Smooth muscle cell of the brain vasculature (primary cell): ENCODE measurements at regions not wholly inside any gene's neighbourhood (a gene's known extent, or its start where the extent isn't known, plus 50 kb on each side); places are given as distances from the start of the nearest gene placed in this dataset.
A peak's percentile ranks its signal among the peaks of the same experiment; 100 is the strongest.

Experiments
- DNase-seq: peaks from one replicate; pipeline ENCODE4 v3.0.0-alpha.2; 2012; ENCODE audit warnings: low read depth, low spot score

- no peak for DNase-seq
Observed at GRCh38 chr6:159118924-159119323, 50.3 kb upstream of the FNDC1 start.

- no peak for DNase-seq
Observed at GRCh38 chr6:159117563-159117962, 51.6 kb upstream of the FNDC1 start.

DNA sequence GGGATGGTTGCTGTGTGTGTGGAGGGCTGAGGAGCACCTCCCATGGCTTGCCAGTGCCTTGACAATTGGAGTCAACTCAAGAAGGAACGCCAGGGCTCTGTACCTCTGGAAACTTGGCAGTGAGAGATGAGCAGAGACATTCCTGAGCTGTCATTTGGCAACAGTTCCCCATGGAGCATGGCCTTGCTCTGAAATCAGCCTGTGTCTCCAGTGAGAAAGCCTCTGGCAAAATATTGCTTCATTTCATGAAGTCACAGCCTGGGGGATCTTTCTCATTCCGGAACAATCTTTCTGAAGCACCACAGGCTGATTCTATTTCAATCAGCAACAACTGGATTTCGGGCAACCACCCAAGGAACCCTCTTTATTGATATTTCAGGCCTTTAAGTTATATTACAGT, 52.2 kb upstream of the FNDC1 start:
- no peak for DNase-seq

DNA sequence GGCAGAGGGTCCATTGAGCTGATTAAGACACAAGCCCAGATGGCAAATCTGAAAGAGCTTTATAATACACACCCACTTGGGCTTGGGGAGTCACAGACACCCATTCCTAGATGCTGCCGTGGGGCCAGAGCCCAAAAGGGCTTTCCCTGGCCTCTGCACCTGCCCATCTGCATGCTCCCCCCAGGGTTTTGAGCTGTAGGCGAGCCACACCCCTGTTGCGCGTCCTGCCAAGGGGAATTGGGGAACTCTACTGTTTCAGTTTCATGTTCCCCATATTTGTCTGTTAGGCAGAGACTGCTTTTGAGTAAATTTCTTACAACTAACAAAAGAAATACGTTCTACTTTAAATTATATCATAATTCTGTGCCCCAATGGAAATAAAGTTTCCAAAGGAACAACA, 52.9 kb upstream of the FNDC1 start:
- no peak for DNase-seq

DNA sequence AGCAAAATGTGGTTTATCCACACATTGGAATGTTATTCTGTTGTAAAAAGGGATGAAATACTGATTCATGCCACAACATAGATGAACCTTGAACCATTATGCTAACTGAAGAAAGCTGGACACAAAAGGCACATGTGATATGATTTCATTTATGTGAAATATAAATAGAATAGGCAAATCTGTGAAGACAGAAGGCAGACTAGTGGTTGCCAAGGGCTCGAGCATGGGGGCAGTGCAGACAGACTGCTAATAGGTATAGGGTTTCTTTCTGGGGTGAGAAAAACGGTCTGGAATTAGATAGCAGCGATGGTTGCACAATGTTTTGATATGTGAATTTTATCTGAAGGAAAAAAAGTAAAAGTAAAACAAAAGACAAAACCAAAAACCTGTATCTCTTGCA, 54.6 kb upstream of the FNDC1 start:
- DNase-seq = no peak

DNA sequence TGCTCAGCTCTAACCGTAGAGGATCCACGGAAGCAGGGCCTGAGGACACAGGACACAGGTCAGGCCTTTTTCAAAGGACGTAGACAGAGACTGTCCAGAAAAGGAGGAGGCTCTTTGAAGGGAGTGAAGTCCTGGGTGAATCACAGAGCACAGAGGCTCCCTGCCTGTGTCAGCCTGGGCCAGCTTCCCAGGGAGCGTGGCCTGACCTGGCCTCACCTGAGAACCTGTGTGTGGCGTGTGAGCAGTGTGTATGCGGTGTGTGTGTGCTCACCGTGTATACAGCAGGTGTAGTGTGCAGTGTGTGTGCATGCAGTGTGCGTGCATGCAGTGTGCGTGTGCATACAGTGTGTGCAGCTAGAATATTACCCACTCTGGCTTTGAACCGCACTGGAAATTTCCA, 56.0 kb upstream of the FNDC1 start:
- DNase-seq = no peak

DNA sequence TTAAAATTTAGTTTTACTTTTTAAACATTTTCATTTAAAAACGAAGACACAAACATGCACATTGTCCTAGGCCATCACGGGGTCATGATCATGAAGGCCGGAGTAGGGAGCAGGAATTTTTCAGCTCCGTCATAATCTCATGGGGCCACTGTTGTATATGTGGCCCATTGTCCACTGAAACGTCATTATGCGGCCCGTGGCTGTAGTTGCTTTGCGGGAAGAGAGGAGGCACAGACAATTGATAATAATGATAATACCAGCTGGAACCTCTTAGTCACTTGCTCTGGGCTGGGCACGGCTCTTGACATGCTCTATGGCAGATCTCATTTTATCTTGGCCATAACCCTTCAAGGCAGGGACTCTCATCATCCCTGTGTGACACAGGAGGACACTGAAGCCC, 56.5 kb upstream of the FNDC1 start:
- DNase-seq = no peak

DNA sequence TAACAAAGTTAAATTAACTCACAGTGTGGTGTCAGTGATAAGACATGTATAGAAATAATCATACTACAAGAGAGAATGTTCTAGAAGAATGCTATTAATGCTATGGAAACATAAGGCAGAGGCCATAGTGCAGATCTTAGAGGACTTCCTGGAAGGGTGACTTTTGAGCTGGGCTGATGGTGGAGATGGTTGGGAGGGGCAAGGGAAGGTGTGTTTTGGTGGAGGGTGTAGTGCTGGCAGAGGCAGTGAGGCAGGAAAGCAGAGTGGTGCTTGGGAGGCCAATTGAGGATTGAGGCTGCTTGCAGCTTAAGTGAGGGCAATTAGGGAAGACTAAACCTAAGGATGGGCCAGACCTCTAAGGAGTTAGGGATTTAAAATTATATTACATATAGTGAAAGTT, 58.5 kb upstream of the FNDC1 start:
- DNase-seq = no peak

GRCh38 chr6:159110013-159110412, 59.2 kb upstream of the FNDC1 start:
- DNase-seq = peak; percentile 15

DNA sequence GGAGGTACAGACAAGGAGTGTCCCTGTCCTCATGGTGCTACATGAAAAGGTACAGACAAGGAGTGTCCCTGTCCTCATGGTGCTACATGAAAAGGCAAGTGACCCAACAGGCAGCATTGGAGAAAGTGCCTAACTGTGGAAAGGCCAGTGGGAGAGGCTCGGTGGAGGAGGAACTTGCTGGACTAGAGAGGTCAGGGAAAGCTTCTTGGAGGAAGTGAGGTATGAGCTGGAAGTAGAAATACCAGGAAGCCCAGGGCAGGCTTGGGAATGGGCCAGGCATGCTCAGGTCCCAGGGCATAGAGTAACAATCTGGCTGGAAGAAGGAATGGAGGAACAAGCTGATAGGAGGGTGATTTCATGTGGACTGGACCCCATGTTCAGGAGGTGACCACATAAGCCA, 59.8 kb upstream of the FNDC1 start:
- DNase-seq = no peak

DNA sequence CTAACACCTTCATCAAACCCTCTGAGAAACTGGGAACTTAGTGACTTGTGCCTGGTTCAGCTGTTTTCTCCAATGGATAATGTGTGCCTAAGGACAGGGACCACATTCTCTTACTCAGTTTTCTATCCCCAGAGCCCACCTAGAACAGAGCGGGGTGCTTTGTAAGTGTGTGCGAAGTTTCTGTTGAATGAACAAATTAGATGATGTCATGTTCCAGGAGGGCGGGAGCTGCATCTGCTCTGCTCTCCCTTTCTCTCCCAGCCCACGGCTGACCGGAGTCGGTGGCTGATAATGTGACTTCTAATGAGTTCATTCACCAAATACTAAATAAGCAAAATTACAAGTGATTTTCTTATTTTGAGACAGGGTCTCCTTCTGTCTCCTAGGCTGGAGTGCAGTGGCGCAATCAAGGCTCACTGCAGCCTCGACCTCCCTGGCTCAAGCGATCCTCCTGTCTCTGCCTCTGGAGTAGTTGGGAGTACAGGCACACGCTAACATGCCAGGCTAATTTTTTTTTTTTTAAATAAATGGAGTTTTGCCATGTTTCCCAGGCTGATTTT, 60.7 kb upstream of the FNDC1 start:
- no peak for DNase-seq

GRCh38 chr6:159107451-159108260, 61.5 kb upstream of the FNDC1 start:
- DNase-seq = no peak

DNA sequence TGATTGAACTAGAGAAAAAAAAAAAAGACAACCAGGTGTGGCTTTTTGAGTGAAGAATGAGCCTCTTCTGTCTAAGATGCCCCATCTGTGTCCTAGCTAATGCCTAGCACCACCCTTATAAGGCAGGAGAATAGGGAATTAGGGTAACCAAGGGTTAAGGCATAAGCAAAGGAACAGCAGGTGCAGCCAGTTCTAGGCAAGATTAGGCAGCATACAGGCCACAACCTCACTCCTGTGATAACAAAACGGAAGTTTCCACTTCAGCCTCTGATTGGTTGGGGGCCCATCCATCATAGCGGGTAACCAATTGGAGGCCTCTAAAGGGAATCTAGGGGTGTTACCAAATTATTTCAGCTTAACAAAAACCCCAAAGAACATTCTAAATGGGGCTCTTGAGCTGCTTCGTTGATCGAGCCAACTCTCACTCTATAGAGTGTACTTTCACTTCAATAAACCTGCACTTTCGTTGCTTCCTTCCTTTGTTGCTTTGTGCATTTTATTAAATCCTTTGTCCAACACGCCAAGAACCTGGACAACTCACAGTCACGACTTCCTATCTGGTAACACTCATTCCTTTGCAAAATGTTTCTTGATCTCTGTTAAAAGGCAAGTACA, 61.9 kb upstream of the TAGAP start:
- peak; percentile 12 for DNase-seq

- DNase-seq = no peak
Observed at GRCh38 chr6:159105716-159106115, 60.9 kb upstream of the TAGAP start.

DNA sequence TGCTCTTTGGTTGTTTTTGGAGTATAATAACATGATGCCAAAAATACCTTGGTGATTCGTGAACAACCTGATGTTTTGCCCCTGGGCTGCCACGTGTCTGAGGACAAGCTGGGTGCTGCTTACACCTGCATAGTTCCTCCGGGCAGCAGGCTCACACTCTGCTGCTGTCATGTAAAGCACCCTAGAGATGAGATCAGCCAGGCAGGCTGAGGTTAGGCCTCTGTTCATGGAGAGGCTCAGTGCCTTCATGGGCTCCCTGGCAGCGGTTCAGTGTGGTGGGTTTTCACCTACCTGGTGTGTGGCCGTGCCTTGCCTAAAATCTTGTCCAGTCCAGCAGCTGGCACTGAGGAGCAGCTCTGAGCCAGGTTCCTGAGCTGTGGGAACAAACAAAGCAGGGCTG, 60.1 kb upstream of the TAGAP start:
- no peak for DNase-seq

GRCh38 chr6:159104163-159104925, 59.6 kb upstream of the TAGAP start:
- peak; percentile 12 for DNase-seq

DNA sequence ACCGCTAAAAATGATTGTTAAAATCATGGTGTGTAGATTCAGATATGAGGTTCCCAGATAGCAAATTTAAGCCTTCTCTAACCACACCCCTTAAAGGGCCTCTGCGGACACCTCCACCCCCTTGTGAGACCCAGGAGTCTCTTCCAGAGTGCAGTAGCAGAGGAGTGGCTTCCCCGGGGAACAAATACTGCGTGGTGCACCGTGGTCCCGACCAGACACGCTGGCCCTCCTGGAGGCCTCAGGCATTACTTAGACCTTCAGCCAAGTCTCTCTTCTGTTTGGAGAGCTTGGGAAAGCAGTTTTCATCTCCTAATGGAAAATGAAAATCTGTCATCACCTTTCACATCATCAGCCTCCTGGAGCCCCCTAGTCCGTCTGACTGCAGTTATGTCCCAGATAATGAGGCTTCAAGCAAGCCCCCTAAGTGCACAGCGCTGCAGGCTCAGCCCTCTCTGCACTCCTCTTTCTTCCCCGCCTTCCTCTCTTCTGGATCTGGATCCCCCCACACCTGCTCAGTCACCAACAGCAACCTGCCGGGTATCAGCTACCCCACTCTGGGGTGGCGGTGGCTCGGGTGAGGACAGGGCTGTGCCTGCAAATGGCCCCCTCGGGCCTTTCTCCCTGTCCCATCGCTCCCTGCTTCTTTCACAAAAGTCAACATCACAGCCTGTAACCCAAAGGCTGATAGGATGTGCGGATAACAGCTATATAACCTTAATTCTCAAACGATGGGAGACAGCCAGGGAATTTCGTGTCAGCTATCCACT, 58.8 kb upstream of the TAGAP start:
- no peak for DNase-seq

GRCh38 chr6:159102373-159103160, 57.8 kb upstream of the TAGAP start:
- no peak for DNase-seq

DNA sequence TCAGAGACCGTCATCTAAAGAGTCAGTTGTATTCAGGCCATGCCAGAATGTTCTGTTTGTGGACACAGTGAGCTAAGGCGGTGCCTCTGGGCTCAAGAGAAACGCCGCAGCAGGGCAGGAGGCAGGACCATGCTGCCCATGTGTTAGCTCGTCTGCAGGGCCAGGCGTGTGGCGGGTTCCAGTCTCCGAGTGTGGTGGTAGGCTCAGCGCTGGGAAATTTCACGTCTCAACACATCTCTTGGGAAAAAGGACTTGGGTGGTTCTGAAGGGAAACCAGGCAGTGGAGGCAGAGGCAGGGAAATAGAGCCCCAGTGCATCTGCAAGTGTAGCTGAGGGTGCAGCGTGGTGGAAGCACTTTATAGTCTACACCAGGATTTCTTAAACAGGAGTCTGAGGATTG, 56.9 kb upstream of the TAGAP start:
- DNase-seq = no peak

GRCh38 chr6:159100395-159101182, 55.8 kb upstream of the TAGAP start:
- DNase-seq = no peak
